GM18870 (cell line): ENCODE measurements at regions not wholly inside any gene's neighbourhood (a gene's known extent, or its start where the extent isn't known, plus 50 kb on each side); places are given as distances from the start of the nearest gene placed in this dataset.
A peak's percentile ranks its signal among the peaks of the same experiment; 100 is the strongest.

ENCODE experiments used
- ATAC-seq: cut with Tn5 transposase; IDR thresholded peaks from one replicate; pipeline ENCODE4 v1.9.1; 2021; ENCODE audit warnings: moderate library complexity; ENCODE audit not compliant: unreplicated experiment

DNA sequence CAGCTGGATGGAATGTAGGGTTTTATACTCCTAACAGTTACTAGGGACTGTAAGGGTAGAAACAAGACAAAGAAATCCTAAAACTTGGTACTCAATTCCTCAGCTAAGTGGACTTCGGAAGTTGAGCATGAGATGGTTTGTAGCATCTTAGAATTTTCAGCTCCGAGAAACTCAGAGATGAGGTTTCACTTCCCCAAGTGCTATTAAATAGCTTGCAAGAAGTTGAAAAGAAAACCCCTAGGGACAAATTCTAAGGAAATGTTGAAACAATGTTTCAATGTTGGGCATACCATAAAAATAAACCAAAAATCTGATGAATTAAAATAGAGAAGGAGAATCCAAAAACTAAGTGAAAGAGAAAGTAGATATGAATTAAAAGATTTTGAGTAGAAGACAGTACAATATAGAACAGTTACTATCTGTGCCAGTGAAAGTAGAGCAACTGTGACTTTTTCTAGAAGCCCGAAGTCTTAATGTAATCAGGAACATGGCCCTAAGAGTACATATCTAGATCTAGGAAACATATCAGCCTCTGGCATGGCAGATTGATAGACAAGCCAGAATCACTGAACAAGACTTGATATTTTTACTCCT is 308.6 kb upstream of the RGMB start:
- peak; percentile 87 for ATAC-seq

DNA sequence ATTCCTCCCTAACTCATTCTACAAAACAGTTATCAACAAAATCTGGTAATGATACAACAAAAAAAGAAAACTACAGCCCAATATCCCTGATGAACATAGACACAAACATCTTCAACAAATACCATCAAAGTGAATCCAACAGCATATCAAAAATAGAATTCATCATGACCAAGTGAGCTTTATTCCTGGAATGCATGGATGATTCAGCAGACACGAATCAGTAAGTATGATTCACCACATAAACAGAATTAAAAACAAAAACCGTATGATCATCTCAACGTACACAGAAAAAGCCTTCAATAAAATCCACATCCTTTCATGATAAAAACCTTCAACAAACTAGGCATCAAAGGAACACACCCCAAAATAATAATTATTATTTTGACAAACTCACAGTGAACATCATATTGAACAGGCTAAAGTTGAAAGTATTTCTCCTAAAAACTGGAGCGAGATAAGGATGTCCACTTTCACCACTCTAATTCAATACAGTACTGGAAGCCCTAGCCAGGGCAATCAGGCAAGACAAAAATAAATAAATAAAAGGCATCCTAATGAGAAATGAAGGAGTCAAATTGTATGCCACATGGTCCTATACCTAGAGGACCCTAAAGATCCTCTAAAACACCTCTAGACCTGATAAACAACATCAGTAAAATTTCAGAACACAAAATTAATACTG is 305.1 kb upstream of the RGMB start:
- ATAC-seq, result no peak

GRCh38 chr5:98470747-98471146 is 302.7 kb upstream of the RGMB start:
- ATAC-seq, result no peak

- no peak for ATAC-seq
These were observed 302.0 kb upstream of the RGMB start for GRCh38 chr5:98471458-98471857.

- no peak for ATAC-seq
These were observed 299.2 kb upstream of the RGMB start for GRCh38 chr5:98474216-98474615.

DNA sequence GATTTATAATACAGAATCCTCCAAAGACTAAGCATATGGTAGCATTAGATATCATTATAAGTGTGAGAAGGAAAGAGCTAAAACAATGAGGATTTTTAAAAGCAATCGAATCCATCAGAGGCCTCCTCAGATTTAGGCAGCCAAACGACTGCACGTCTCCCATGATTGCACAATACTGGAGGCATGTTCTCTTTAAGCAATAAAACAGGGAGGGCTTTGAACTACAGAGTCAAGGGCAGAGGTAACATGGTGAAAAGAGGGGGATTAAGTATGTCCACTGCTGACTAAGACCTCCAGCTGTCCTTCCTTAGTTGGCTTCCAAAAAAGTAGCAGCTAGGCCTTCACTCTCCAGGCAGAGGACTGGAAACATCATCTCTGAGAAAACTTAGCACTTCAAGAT is 298.7 kb upstream of the RGMB start:
- ATAC-seq, result no peak

DNA sequence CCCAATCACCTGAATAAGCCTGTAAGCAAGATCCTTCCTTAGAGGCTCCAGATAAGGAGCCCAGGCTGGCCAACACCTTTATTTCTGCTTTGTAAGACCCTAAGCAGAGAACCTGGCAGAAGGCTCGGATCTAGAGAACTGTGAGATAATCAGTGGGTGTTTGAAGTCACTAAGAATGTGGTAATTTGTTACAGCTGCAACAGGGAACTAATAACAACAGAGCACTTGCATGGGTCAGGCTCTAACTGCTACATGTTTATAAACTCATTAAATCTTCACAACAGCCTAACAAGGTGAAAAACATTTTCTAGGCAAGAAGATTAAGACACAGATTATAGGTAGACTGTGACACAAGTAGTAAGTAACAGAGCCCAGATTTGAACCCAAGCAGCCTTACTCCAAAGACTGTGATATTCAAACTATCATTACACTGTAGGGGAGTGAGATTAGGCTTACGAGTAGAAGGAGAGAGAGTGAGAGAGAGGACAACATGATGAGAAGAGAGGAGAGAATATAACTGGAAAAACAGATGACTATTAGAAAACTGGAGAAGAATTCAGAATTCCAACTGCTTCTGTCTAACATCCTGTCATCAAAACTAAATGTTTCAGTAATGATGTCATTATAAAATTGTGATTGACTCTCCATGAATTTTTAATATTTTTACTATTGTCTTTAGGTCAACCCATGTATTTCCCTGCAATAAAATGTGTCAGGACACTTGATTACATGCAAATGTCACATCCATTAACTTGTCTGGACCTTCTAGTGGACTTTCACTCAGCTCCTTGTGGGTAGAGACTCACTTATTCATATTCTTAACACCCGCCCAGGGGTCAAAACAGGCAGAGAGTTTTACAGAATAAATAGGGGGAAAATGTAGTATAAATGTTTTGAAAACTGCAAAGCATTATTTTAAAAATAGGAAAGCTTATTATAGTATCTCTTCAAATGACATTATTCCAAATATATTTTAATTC is 290.9 kb upstream of the RGMB start:
- no peak for ATAC-seq

GRCh38 chr5:98483301-98483685 is 290.2 kb upstream of the RGMB start:
- ATAC-seq, result no peak

GRCh38 chr5:98489021-98489420 is 284.4 kb upstream of the RGMB start:
- no peak for ATAC-seq

DNA sequence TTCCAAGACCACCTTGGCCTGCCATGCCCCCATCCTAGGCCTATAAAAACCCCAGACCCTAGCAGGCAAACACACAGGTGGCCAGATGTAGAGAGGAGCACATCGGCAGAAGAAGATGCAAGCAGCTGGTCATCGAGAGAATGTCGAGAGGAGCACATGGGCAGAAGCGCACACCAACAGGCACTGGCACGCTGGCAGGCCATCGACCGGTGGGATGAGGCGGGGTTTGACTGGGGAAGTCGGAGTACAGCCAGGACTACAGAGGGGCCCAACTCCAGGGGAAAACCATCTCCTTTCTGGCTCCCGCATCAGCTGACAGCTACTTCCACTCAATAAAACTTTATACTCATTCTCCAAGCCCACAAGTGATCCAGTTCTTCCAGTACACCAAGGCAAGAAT is 283.1 kb upstream of the RGMB start:
- no peak for ATAC-seq

- ATAC-seq, result no peak
These were observed 281.2 kb upstream of the RGMB start for GRCh38 chr5:98492258-98492657.

- no peak for ATAC-seq
These were observed 276.0 kb upstream of the RGMB start for GRCh38 chr5:98497418-98497817.

- no peak for ATAC-seq
These were observed 275.4 kb upstream of the RGMB start for GRCh38 chr5:98498028-98498427.

DNA sequence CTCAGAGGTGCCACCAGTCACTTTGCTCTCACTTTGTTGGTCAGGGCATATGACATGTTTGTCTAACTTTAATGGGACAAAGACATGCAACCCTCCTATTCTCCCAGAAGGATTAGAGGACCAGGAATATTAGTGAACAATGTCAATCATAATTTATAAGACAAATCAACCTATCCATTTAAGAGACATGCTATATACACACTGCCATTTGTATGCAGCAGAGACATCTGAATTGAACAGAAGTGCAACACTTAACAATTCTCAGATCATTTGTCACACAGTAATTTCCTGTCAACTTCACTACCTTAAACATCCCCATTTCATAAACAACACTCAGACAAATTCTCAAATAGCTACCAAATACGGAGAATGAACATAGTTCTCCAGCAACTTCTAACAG is 273.6 kb upstream of the RGMB start:
- no peak for ATAC-seq

DNA sequence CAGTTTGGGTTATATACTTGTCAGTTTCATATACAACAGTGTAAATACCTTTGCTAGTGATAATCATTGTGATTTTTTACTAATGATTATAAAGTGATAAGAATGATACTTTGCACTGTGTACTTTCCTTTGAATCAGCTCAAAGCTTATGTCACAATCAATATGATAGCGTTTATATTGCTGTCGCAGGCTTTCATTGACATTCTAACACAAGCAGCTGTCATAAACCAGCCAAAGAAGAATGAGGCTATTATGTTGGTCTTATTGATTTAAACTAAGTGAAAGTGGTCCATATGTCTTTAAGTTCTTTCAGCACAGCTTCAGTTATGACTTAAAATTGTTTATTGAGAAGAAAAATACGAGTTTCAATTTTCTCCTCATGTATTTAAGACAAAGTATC is 272.7 kb upstream of the RGMB start:
- no peak for ATAC-seq

- ATAC-seq, result no peak
These were observed 269.8 kb upstream of the RGMB start for GRCh38 chr5:98503616-98504015.

GRCh38 chr5:98504505-98504904 is 269.0 kb upstream of the RGMB start:
- ATAC-seq, result no peak

- ATAC-seq, result no peak
These were observed 263.1 kb upstream of the RGMB start for GRCh38 chr5:98510143-98510985.

DNA sequence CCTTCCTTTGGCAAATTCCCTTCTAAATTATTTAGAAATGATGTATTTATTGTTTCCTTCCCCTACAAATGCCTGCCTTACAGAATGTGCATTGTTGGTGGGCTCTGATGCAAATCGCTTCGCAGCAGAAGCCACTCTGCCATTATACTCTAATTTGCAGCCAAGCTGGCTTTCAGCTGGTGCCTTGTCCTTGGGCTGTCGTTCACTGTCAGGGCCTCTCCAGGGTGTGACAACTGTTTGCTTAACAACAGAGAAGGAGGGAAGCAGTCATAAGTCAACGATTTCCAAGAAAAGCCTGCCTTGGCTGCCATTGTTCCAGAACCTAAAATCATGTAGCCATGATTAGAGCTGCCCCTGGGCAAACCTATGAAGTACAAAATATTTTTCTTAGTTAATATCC is 260.1 kb upstream of the RGMB start:
- no peak for ATAC-seq

- ATAC-seq, result no peak
These were observed 259.2 kb upstream of the RGMB start for GRCh38 chr5:98514215-98514614.

- ATAC-seq, result no peak
These were observed 256.8 kb upstream of the RGMB start for GRCh38 chr5:98516701-98517100.
